Rectal smooth muscle tissue (tissue), 1 donor: ENCODE measurements at regions not wholly inside any gene's neighbourhood (a gene's known extent, or its start where the extent isn't known, plus 50 kb on each side); places are given as distances from the start of the nearest gene placed in this dataset.

Experiments
- H3K27ac ChIP-seq: one replicate; pipeline ENCODE4 v1.7.0; 2013; ENCODE audit warnings: low read depth, low read length, inconsistent platforms
- H3K27me3 ChIP-seq: one replicate; pipeline ENCODE4 v1.7.0; 2013; ENCODE audit warnings: low read length; ENCODE audit not compliant: control insufficient read depth, insufficient read depth
- H3K36me3 ChIP-seq: one replicate; pipeline ENCODE4 v1.7.0; 2013; ENCODE audit warnings: low read length; ENCODE audit not compliant: control insufficient read depth, insufficient read depth
- H3K4me1 ChIP-seq: one replicate; pipeline ENCODE4 v1.7.0; 2013; ENCODE audit warnings: low read length; ENCODE audit not compliant: control insufficient read depth, insufficient read depth
- H3K4me3 ChIP-seq: one replicate; pipeline ENCODE4 v1.7.0; 2013; ENCODE audit warnings: low read length
- H3K9ac ChIP-seq: one replicate; pipeline ENCODE4 v1.7.0; 2013; ENCODE audit warnings: low read length

DNA sequence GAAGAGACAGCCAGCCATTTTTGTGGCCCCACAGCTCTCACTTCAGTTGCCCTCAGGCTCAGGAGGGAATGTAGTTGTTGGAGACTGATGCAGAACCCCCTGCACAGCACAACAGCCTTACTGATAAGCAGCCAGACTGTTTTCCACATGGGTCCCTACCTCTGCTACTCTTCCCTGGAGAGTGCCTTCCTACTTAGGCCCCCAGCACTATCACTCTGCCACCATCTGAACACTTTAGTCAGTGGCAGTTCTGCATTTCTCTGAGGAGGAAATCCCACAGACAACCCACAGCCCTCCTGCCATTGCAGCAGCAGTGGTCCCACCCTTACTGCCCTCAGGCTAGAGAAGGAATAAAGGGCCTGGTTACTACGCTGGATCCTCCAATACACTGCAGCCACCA, 61.8 kb upstream of the PTPRD start:
- Histone ChIP-seq H3K4me3 (no peak overlapping the region), H3K4me1 (no peaks in the 10 kb centered on the region), H3K9ac (no peak overlapping the region), H3K36me3 (no peaks in the 10 kb centered on the region), H3K27ac (no peak overlapping the region), H3K27me3 (no peaks in the 10 kb centered on the region)

GRCh38 chr9:10678010-10678409, 65.2 kb upstream of the PTPRD start:
- no peaks in the 10 kb centered on the region for H3K4me1 ChIP-seq
- no peak overlapping the region for H3K27ac ChIP-seq
- H3K27me3 ChIP-seq, result no peaks in the 10 kb centered on the region
- no peaks in the 10 kb centered on the region for H3K36me3 ChIP-seq
- H3K9ac ChIP-seq, result no peak overlapping the region
- H3K4me3 ChIP-seq, result no peak overlapping the region

GRCh38 chr9:10678790-10679189, 66.0 kb upstream of the PTPRD start:
- Histone ChIP-seq H3K27me3 (no peaks in the 10 kb centered on the region), H3K4me1 (no peaks in the 10 kb centered on the region), H3K36me3 (no peaks in the 10 kb centered on the region), H3K4me3 (no peak overlapping the region), H3K27ac (no peak overlapping the region), H3K9ac (no peak overlapping the region)

GRCh38 chr9:10686943-10687342, 74.1 kb upstream of the PTPRD start:
- Histone ChIP-seq H3K36me3 (no peaks in the 10 kb centered on the region), H3K4me1 (no peaks in the 10 kb centered on the region), H3K27me3 (no peaks in the 10 kb centered on the region), H3K4me3 (no peak overlapping the region), H3K9ac (no peak overlapping the region), H3K27ac (no peak overlapping the region)

GRCh38 chr9:10690546-10690945, 77.7 kb upstream of the PTPRD start:
- Histone ChIP-seq H3K27ac (no peak overlapping the region), H3K27me3 (no peaks in the 10 kb centered on the region), H3K9ac (no peak overlapping the region), H3K4me1 (no peaks in the 10 kb centered on the region), H3K36me3 (no peaks in the 10 kb centered on the region), H3K4me3 (no peak overlapping the region)

DNA sequence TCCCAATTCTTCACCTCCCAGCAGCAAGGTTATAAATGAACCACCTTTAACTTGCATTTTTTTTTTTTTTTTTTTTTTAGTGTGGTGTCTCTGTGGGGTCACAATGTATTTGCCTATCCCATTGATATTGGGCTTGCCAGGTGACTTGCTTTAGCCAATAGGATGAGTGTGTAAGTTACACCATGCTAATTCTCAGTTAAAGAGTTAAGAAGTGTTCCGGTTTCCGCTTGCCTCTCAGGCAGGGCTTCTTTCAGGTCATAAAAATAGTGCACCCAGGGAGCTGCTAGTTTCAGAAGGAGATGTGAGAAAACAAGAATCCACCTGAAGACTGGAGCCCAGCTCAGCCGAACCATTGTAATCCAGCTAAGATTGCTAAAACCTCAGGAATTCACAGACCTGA, 84.2 kb upstream of the PTPRD start:
- Histone ChIP-seq H3K27ac (no peak overlapping the region), H3K4me3 (no peak overlapping the region), H3K27me3 (no peaks in the 10 kb centered on the region), H3K36me3 (no peaks in the 10 kb centered on the region), H3K4me1 (no peaks in the 10 kb centered on the region), H3K9ac (no peak overlapping the region)

GRCh38 chr9:10700291-10700690, 87.5 kb upstream of the PTPRD start:
- H3K27ac ChIP-seq, result no peak overlapping the region

GRCh38 chr9:10700915-10701314, 88.1 kb upstream of the PTPRD start:
- Histone ChIP-seq H3K9ac (no peak overlapping the region), H3K36me3 (no peaks in the 10 kb centered on the region), H3K27me3 (no peaks in the 10 kb centered on the region), H3K4me3 (no peak overlapping the region), H3K27ac (no peak overlapping the region), H3K4me1 (no peaks in the 10 kb centered on the region)

More at GRCh38 chr9:10700291-10700690, 87.5 kb upstream of the PTPRD start:
- Histone ChIP-seq H3K9ac (no peak overlapping the region), H3K4me1 (no peaks in the 10 kb centered on the region), H3K36me3 (no peaks in the 10 kb centered on the region), H3K27me3 (no peaks in the 10 kb centered on the region), H3K4me3 (no peak overlapping the region)

DNA sequence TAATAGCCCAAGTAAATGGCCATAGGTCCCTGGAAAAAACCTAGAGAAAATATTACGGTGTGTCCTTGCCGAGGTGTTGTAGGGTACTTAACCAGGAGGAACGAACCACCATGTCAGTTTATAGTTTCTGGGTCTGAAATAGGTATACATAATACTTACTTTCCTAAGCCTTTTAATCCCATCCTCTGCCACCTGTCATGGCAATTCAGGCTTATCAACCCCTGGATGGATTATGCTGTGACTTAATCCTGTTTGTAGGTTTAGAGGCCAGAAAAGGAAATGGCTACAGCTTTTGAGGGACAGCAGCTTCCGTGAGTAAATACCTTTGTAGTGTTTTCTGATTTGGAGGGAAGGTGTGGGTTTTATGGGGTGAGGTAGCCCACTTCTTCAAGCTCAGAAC, 89.1 kb upstream of the PTPRD start:
- H3K4me3 ChIP-seq, result no peak overlapping the region
- H3K27me3 ChIP-seq, result no peaks in the 10 kb centered on the region
- no peak overlapping the region for H3K9ac ChIP-seq
- H3K27ac ChIP-seq, result no peak overlapping the region
- H3K36me3 ChIP-seq, result no peaks in the 10 kb centered on the region
- H3K4me1 ChIP-seq, result no peaks in the 10 kb centered on the region

DNA sequence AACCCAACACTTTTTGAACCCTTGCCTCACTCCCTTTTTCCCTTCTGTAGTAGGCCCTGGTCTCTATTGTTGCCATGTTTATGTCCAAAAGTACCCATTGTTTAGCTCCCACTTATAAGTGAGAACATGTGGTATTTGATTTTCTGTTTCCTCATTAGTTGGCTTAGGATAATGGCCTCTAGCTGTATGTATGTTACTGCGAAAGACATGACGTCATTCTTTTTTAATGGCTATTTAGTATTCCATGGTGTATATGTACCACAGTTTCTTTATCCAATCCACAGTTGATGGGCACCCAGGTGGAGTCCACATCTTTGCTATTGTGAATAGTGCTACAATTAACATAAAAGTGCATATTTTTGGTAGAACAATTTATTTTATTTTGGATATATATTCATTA, 90.3 kb upstream of the PTPRD start:
- H3K4me1 ChIP-seq, result no peaks in the 10 kb centered on the region
- no peak overlapping the region for H3K27ac ChIP-seq
- no peaks in the 10 kb centered on the region for H3K36me3 ChIP-seq
- no peaks in the 10 kb centered on the region for H3K27me3 ChIP-seq
- no peak overlapping the region for H3K4me3 ChIP-seq
- no peak overlapping the region for H3K9ac ChIP-seq

GRCh38 chr9:10704720-10705119, 91.9 kb upstream of the PTPRD start:
- Histone ChIP-seq H3K36me3 (no peaks in the 10 kb centered on the region), H3K4me3 (no peak overlapping the region), H3K27me3 (no peaks in the 10 kb centered on the region), H3K9ac (no peak overlapping the region), H3K4me1 (no peaks in the 10 kb centered on the region), H3K27ac (no peak overlapping the region)

GRCh38 chr9:10705383-10705782, 92.6 kb upstream of the PTPRD start:
- no peak overlapping the region for H3K27ac ChIP-seq
- no peaks in the 10 kb centered on the region for H3K4me1 ChIP-seq
- no peaks in the 10 kb centered on the region for H3K27me3 ChIP-seq

GRCh38 chr9:10706788-10707187, 94.0 kb upstream of the PTPRD start:
- Histone ChIP-seq H3K36me3 (no peaks in the 10 kb centered on the region), H3K4me1 (no peaks in the 10 kb centered on the region), H3K27ac (no peak overlapping the region), H3K27me3 (no peaks in the 10 kb centered on the region), H3K4me3 (no peak overlapping the region), H3K9ac (no peak overlapping the region)

More at GRCh38 chr9:10705383-10705782, 92.6 kb upstream of the PTPRD start:
- no peaks in the 10 kb centered on the region for H3K36me3 ChIP-seq
- H3K4me3 ChIP-seq, result no peak overlapping the region
- H3K9ac ChIP-seq, result no peak overlapping the region
